Lung (tissue), 11 donors: ENCODE measurements at regions not wholly inside any gene's neighbourhood (a gene's known extent, or its start where the extent isn't known, plus 50 kb on each side); places are given as distances from the start of the nearest gene placed in this dataset.

ENCODE experiments used
- ATAC-seq: fragments of 200-7000 bp; cut with Tn5 transposase; one replicate; pipeline ENCODE4 v1.9.1; 2020; ENCODE audit warnings: moderate number of reproducible peaks; ENCODE audit not compliant: insufficient read depth, low FRiP score
- DNase-seq, 3 donors: peaks; one replicate each; pipeline ENCODE4 v3.0.0-alpha.2; 2013 to 2017
- H3K27ac ChIP-seq, 2 donors: one replicate each; pipeline ENCODE4 v1.5.1; 2013; ENCODE audit warnings: mild to moderate bottlenecking in 2 of 2, moderate library complexity in 2 of 2, control low read depth in 1 of 2, inconsistent platforms in 1 of 2, low read depth in 1 of 2, low read length in 1 of 2
- H3K27me3 ChIP-seq, 3 donors: one replicate each; pipeline ENCODE4 v1.5.1; 2013; ENCODE audit warnings: low read length in 2 of 3; ENCODE audit not compliant: control insufficient read depth in 3 of 3, insufficient read depth in 3 of 3
- H3K36me3 ChIP-seq, 4 donors: one replicate each; pipeline ENCODE4 v1.5.1; 2013; ENCODE audit warnings: low read length in 4 of 4, mild to moderate bottlenecking in 1 of 4, moderate library complexity in 1 of 4; ENCODE audit not compliant: control insufficient read depth in 4 of 4, insufficient read depth in 4 of 4
- H3K4me1 ChIP-seq, 5 donors: one replicate each; pipeline ENCODE4 v1.5.1; 2013; ENCODE audit warnings: low read length in 5 of 5, mild to moderate bottlenecking in 2 of 5, moderate library complexity in 1 of 5; ENCODE audit not compliant: control insufficient read depth in 5 of 5, insufficient read depth in 5 of 5
- H3K4me3 ChIP-seq: one replicate; pipeline ENCODE4 v1.5.1; 2013; ENCODE audit warnings: mild to moderate bottlenecking, control low read depth, moderate library complexity
- H3K9ac ChIP-seq, 2 donors: one replicate each; pipeline ENCODE4 v1.5.1; 2013; ENCODE audit warnings: low read length in 2 of 2, control low read depth in 1 of 2; ENCODE audit not compliant: insufficient read depth in 1 of 2
- H3K9me3 ChIP-seq, 4 donors: one replicate each; pipeline ENCODE4 v1.5.1; 2013; ENCODE audit warnings: low read length in 3 of 4, mild to moderate bottlenecking in 1 of 4, moderate library complexity in 1 of 4; ENCODE audit not compliant: control insufficient read depth in 4 of 4, insufficient read depth in 3 of 4
- CTCF ChIP-seq: IDR thresholded peaks from 2 replicates; pipeline ENCODE4 v1.5.1; 2012; ENCODE audit warnings: mild to moderate bottlenecking; ENCODE audit errors: control extremely low read depth, extremely low read depth
- WGBS, 2 donors: extraction: QIAGEN DNeasy Blood & Tissue Kit; methylation state at CpG; one replicate each; pipeline ENCODE4 v1.1.7; 2013; 5-methylcytosine and 5-hydroxymethylcytosine counted together
- donor health status: control.
- donor health status: control.
- donor health status: Bipolar disorder and iron deficiency.
- donor health status: healthy.
- donor health status: DM: yes; HTN: yes; CAD: no.

DNA sequence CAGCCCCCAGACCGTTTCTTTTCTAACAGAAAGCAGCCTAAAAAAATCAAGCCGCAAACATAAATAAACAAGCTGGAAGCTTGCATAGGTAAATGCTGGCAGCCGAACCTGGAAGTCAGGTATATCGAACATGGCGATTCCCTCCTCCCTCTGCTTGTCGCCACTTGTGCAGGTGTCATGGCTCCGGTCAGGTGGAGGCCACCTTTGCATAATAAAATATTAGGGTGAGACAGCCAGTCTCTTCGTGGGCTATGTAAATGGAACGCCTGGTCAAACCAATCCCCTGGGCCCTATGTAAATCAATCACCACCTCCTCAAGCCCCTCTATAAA, 223.9 kb upstream of the DAAM1 start:
- no peak for TF ChIP-seq CTCF
- no peaks in the 10 kb centered on the region for H3K36me3 ChIP-seq
- no peaks in the 10 kb centered on the region for H3K9me3 ChIP-seq
- ATAC-seq (no peak), DNase-seq (no peak)
- H3K27ac ChIP-seq = no peak overlapping the region
- no peaks in the 10 kb centered on the region for H3K27me3 ChIP-seq
- WGBS, 2 donors = 88 to 92% methylated on average over 9 of the region's 9 CpGs
- no peak overlapping the region for H3K9ac ChIP-seq
- H3K4me3 ChIP-seq = no peak overlapping the region
- H3K4me1 ChIP-seq = peaks cover 0 to 12% (median 0%) of the 10 kb centered on the region in 5 donors

DNA sequence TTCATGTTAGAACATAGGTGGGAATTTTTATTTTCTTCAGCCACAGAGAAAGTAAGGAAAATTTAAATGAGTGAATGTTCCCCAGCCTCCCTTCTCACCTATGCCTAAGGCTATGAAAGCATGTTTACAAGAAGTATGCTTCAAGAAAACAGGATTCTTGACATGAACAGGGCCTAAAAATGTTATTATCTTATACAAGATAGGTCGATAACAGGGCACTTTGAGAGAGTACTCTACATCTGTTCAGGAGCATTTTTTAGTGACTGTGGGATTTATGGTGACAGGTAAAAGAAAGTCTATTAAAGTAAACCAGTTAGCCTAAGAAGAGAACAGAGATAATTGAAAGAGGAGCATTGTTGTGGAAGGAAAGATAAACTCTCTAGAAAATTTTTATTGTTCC, 222.9 kb upstream of the DAAM1 start:
- Histone ChIP-seq H3K36me3 (no peaks in the 10 kb centered on the region), H3K9me3 (no peaks in the 10 kb centered on the region), H3K4me3 (no peak overlapping the region), H3K27ac (no peak overlapping the region), H3K27me3 (no peaks in the 10 kb centered on the region), H3K9ac (no peak overlapping the region), H3K4me1 (peaks cover 0 to 12% (median 0%) of the 10 kb centered on the region in 5 donors)
- ATAC-seq (no peak), DNase-seq (no peak)
- 73 to 82% methylated on average over 1 of the region's 1 CpG for WGBS, 2 donors
- TF ChIP-seq CTCF = no peak

DNA sequence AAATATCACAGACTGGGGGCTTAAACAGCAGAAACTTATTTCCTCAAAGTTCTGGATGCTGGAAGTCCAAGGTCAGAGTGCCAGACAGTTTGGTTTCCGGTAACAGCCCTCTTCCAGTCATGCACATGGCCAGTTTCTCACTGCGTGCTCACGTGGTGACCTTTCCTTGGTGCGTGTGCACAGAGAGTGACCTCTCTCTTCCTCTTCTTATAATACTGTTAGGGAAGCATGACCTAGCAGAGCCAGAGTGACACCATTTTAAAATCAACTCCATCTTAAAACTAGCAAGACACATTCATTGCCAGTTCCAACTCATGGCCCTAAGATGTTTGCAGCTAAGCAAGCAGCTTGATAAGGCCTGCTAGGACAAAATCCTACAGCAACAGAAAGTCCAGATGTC, 221.5 kb upstream of the DAAM1 start:
- no peak for ATAC-seq
- no peak for TF ChIP-seq CTCF
- H3K4me1 ChIP-seq = peaks cover 0 to 10% (median 0%) of the 10 kb centered on the region in 5 donors

GRCh38 chr14:58969951-58970751, 218.3 kb upstream of the DAAM1 start:
- TF ChIP-seq CTCF = no peak
- Histone ChIP-seq H3K9ac (no peak overlapping the region), H3K27ac (no peak overlapping the region), H3K4me1 (peaks cover 0 to 10% (median 0%) of the 10 kb centered on the region in 5 donors), H3K4me3 (no peak overlapping the region), H3K36me3 (no peaks in the 10 kb centered on the region), H3K9me3 (peaks cover 0 to 3% (median 0%) of the 10 kb centered on the region in 4 donors), H3K27me3 (peaks cover 0 to 2% (median 0%) of the 10 kb centered on the region in 3 donors)
- WGBS, 2 donors = 71 to 89% methylated on average over 10 of the region's 10 CpGs
- no peak for ATAC-seq
- peak in 1 of 3 donors; percentile 32 for DNase-seq

More for the DNA sequence above, 221.5 kb upstream of the DAAM1 start:
- WGBS, 2 donors = 78 to 83% methylated on average over 4 of the region's 4 CpGs
- no peak overlapping the region for H3K9ac ChIP-seq
- no peak overlapping the region for H3K27ac ChIP-seq
- no peaks in the 10 kb centered on the region for H3K27me3 ChIP-seq
- no peak for DNase-seq
- no peaks in the 10 kb centered on the region for H3K36me3 ChIP-seq
- H3K9me3 ChIP-seq = no peaks in the 10 kb centered on the region
- no peak overlapping the region for H3K4me3 ChIP-seq
